SJSA1 (cell line): ENCODE measurements at regions not wholly inside any gene's neighbourhood (a gene's known extent, or its start where the extent isn't known, plus 50 kb on each side); places are given as distances from the start of the nearest gene placed in this dataset.

Experiments
- DNase-seq, 2 experiments: peaks; one replicate each; pipeline ENCODE4 v3.0.0-alpha.2; 2015 to 2020; ENCODE audit warnings: low spot score in 2 of 2, low read depth in 1 of 2
- H3K27ac ChIP-seq: fragments of 250-450 bp; sonication (Bioruptor Pico); 2 replicates; pipeline ENCODE4 v1.5.1; 2020; ENCODE audit warnings: mild to moderate bottlenecking, moderate library complexity
- H3K27me3 ChIP-seq: fragments of 250-450 bp; sonication (Bioruptor Pico); replicated peaks from 2 replicates; pipeline ENCODE4 v1.5.1; 2020; ENCODE audit warnings: mild to moderate bottlenecking, moderate library complexity
- H3K36me3 ChIP-seq: fragments of 250-450 bp; sonication (Bioruptor Pico); 2 replicates; pipeline ENCODE4 v1.5.1; 2020; ENCODE audit warnings: mild to moderate bottlenecking
- H3K4me1 ChIP-seq: fragments of 250-450 bp; sonication (Bioruptor Pico); replicated peaks from 2 replicates; pipeline ENCODE4 v1.6.1; 2021; ENCODE audit warnings: mild to moderate bottlenecking
- H3K4me3 ChIP-seq: fragments of 250-450 bp; sonication (Bioruptor Pico); 2 replicates; pipeline ENCODE4 v1.5.1; 2020; ENCODE audit warnings: mild to moderate bottlenecking
- H3K9me3 ChIP-seq: fragments of 250-450 bp; sonication (Bioruptor Pico); replicated peaks from 2 replicates; pipeline ENCODE4 v1.5.1; 2020; ENCODE audit warnings: mild to moderate bottlenecking

DNA sequence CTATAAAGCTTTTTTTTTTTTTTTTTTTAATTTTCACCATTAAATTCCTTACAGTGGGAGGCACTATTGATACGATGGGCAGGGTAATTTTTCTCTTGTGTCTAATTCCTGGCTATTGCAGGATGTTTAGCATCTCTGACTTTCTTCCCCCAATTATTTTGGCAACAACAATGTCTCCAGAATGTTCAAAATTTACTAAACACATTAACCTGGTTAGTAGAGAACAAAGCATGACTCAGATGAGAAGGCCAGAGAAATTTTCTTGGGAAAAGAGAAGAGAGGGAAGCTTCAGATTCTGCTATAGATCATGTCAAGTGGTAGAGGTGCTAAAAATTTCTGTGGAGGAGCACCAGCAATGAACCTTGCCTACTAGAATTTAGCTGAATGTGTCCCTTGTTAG lies 171.5 kb upstream of the PRICKLE1 start:
- H3K4me3 ChIP-seq = no peak overlapping the region
- no peaks in the 10 kb centered on the region for H3K36me3 ChIP-seq
- H3K27ac ChIP-seq = no peak overlapping the region
- peaks cover 29% of the 10 kb centered on the region for H3K4me1 ChIP-seq
- DNase-seq = no peak
- no peaks in the 10 kb centered on the region for H3K9me3 ChIP-seq
- no peaks in the 10 kb centered on the region for H3K27me3 ChIP-seq

DNA sequence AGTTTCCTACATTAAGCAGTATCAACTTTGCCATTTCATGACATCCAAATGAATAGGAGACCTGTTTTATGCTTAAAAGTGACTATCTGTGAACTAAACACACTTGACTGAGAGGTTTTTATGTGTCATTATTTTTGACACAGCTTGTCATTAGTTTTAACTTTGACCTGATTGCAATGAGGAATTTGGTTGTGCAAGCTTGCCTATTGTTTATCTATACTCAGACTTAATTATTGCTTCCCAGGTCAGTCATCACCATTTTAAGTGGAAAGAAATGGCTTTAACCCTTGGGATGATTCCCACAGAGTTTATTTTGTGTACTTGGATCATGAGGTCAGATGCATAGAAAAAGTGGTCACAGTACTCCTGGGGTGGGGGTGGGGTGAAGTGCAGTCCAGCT lies 171.0 kb upstream of the PRICKLE1 start:
- no peak overlapping the region for H3K27ac ChIP-seq
- no peak for DNase-seq
- H3K4me3 ChIP-seq = no peak overlapping the region
- no peaks in the 10 kb centered on the region for H3K36me3 ChIP-seq
- no peaks in the 10 kb centered on the region for H3K27me3 ChIP-seq
- H3K9me3 ChIP-seq = no peaks in the 10 kb centered on the region
- peaks cover 29% of the 10 kb centered on the region for H3K4me1 ChIP-seq

DNA sequence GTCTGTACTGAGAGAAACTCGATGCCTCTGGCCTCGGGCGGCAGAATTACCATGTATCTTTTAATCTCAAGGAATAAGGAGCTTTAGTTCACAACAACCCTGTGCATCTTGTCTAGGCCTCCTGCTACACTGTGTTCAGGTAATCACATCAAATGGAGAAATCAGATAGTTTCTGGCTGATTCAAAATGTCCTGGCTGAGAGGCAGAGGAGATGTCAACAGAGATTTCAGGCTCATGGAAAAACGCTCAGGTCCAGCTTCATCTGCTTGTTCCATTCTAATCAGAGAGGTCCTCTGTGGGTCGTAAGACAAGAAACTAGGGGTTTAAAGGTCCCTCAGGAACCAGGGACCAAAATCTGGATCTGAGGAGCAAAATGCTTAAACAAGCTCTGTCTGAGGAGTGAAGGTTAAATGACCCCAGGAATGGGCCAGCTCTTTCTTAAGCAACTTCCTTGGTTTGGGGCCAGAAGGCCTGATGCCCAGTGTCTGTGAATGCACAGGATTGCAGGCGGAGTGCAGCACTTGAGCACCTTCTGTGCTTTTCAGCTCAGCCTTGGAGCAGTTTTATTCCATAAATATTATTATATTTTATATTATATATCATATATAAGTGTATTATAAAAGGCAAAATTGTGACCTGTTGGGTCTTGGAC lies 170.2 kb upstream of the PRICKLE1 start:
- Histone ChIP-seq H3K9me3 (no peaks in the 10 kb centered on the region), H3K36me3 (no peaks in the 10 kb centered on the region), H3K4me3 (no peak overlapping the region), H3K4me1 (peaks cover 29% of the 10 kb centered on the region), H3K27me3 (no peaks in the 10 kb centered on the region), H3K27ac (no peak overlapping the region)
- no peak for DNase-seq

DNA sequence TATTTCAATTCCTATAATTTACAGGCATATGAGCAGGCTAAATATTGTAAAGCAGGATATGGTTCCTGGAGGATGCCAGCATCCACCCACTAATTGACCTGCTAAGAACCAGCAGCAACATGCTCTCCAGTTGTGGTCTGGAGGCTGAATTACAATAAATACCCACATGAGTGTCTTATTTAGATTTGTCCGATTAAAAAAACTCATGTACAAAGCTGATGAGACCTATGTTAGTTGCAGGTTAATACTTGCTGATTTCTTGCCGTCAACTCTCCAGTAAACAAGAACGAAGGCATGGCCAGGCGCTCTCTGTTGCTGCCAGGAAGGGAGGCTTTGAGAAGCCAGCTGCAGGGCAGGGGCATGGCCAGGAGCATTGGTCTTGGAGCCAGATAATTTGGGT lies 169.3 kb upstream of the PRICKLE1 start:
- DNase-seq = no peak

DNA sequence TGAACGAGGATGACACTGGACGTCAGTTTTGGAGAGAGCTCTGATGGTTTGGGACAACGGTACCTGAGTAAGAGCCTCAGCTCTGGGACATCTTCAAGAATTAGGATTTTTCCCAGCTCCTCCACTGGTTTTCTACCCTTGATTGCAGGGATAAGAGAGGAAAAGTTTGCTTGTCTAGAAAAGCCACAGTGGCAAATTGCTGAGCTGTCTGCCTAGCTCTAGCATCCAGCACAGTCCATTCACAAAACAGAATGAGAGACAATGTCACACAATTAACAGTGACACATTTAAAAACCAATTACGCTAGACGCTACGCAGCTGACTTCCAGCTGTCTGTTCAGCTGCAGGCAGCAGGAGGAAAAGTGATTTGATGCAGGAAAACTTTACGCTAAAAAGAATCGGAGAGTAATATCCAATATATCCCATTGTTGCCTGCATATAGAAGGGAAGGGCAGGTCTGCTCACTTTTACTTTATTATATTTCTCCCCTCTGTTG lies 168.1 kb upstream of the PRICKLE1 start:
- DNase-seq = no peak
- Histone ChIP-seq H3K27me3 (no peaks in the 10 kb centered on the region), H3K27ac (no peak overlapping the region), H3K4me3 (no peak overlapping the region), H3K4me1 (peaks cover 29% of the 10 kb centered on the region), H3K36me3 (no peaks in the 10 kb centered on the region), H3K9me3 (no peaks in the 10 kb centered on the region)

More for the DNA sequence above, 169.3 kb upstream of the PRICKLE1 start:
- Histone ChIP-seq H3K27ac (no peak overlapping the region), H3K36me3 (no peaks in the 10 kb centered on the region), H3K27me3 (no peaks in the 10 kb centered on the region), H3K9me3 (no peaks in the 10 kb centered on the region), H3K4me1 (peaks cover 29% of the 10 kb centered on the region), H3K4me3 (no peak overlapping the region)

DNA sequence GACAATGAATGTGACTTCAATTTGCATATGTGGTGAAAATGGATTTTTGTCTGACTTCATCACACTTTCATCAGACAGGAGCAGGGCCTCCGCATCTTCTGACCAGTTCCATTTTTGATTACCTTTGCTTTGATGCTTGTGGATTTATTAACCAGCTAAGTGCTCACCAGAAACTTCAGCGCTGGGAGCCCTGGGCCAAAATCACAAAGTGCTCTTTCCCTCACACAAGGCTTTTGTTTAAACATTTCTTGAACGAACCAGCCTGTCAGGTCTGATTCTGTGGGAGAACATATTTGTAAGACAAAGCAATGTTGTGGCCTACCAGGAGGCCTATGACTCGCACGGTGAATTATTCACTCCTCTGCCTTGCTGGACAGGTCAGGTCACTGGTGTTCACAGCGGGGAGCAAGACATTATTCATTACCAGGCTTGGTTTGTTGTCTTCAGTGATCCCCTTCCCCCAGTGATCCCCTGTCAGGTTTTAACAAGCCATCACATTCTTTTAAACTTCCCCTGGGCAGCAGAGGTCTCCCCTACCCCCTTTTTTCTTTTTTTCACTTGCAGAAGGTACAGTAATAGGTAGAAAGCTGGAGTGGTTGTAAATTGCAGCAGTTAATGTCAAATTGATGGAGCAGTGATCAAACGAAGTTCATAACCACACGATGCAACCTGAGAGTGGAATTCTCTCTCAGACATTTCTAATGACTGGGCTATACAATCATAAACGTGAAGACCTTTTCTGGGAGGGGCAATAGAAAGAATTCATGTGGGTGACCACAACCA lies 167.5 kb upstream of the PRICKLE1 start:
- Histone ChIP-seq H3K27me3 (no peaks in the 10 kb centered on the region), H3K4me1 (peaks cover 26% of the 10 kb centered on the region), H3K9me3 (no peaks in the 10 kb centered on the region), H3K36me3 (no peaks in the 10 kb centered on the region), H3K4me3 (no peak overlapping the region), H3K27ac (peak overlapping the region; percentile 70)
- peak; percentile 60 to 63 for DNase-seq

DNA sequence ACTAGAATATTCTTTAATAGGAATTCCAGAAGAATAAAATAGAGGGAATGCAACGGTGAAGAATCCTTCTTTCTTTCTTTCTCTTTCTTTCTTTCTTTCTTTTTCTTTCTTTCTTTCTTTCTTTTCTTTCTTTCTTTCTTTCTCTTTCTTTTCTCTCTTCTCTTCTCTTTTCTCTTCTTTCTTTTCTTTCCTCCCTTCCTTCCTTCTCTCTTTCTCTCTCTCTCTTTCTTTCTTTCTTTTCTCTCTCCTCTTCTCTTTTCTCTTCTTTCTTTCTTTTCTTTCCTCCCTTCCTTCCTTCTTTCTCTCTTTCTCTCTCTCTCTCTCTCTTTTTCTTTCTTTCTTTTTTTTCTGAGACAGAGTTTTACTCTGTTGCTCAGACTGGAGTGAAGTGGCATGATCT lies 160.8 kb upstream of the PRICKLE1 start:
- no peak for DNase-seq
- H3K36me3 ChIP-seq = no peaks in the 10 kb centered on the region
- H3K4me1 ChIP-seq = no peaks in the 10 kb centered on the region

DNA sequence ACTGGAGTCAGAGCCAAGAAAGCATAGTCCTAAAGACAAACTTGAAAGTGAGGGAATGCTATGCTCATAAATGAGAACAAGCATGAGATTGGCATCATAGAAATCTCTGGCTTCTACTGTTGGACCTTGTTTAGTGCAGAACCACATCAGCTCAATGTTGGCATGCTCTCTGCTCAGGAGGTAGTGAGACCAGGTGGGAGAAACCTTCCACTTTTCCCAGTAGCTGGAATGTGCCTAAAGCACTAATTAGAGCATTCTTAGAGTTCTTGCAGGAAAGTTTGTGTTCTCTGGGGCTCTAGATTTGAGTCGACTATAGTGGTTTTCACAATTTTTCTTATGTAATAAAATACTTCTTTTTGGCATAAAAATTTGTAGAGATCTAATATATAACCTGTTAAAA lies 159.7 kb upstream of the PRICKLE1 start:
- Histone ChIP-seq H3K36me3 (no peaks in the 10 kb centered on the region), H3K27ac (no peak overlapping the region), H3K4me1 (peaks cover 5% of the 10 kb centered on the region), H3K27me3 (no peaks in the 10 kb centered on the region), H3K4me3 (no peak overlapping the region), H3K9me3 (peaks cover 3% of the 10 kb centered on the region)
- no peak for DNase-seq

More for the DNA sequence above, 160.8 kb upstream of the PRICKLE1 start:
- H3K27me3 ChIP-seq = no peaks in the 10 kb centered on the region
- peaks cover 3% of the 10 kb centered on the region for H3K9me3 ChIP-seq
- H3K27ac ChIP-seq = no peak overlapping the region
- no peak overlapping the region for H3K4me3 ChIP-seq

DNA sequence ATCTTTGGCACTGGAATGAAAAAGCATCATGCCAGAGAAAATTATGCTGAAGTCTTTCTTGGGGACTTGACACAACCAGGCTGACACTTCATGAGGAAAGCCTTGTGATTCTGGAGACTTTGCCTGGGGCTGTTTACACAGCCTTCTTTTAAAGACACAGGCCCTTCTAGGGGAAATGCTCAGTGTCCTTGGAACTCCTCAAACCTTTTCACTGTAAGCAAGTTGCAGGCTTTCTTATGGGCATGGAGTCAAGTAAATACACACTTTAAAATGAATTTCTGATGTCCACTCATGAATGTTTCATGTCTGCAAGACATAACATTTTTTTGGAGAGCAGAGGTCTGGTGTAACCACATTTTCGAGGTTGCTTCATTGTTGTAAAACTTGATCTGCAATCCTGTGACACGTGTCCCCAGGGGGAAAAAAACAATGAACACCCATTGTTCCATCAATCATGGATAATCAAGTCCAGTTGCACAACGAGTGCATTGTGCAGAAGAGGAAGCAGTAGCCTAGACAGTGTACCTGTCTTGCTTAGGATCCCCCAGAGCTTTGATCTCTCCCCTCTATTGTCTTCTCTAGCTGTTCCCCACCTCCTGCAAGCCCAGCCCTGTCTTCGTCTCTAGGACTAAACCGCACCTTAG lies 155.1 kb upstream of the PRICKLE1 start:
- DNase-seq = no peak
- Histone ChIP-seq H3K9me3 (peaks cover 3% of the 10 kb centered on the region), H3K36me3 (no peaks in the 10 kb centered on the region), H3K4me3 (no peak overlapping the region), H3K27ac (no peak overlapping the region), H3K27me3 (no peaks in the 10 kb centered on the region), H3K4me1 (peaks cover 25% of the 10 kb centered on the region)

DNA sequence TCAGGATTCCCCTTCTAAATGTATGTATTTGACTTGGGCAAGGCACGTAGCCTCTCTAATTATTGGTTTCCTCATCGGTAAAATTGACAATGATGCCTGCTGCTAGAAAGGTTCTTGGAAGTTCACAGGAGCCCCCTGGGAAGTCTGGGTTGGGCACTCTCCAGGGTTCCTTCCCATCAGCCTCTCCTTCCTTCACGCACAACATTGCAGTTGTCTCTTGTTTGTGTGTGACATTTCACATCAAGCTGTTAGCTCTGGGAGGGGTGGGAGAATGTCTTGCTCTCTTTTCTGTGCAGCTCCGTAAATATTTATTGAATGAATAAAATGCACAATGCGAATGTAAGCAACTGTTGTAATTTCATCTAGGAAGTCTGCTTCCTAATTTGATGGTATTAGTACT lies 153.2 kb upstream of the PRICKLE1 start:
- no peaks in the 10 kb centered on the region for H3K27me3 ChIP-seq
- peak overlapping the region; percentile 65 for H3K27ac ChIP-seq
- peaks cover 25% of the 10 kb centered on the region for H3K4me1 ChIP-seq
- DNase-seq = peak in 1 of 2 experiments; percentile 9
- H3K4me3 ChIP-seq = no peak overlapping the region
- peaks cover 3% of the 10 kb centered on the region for H3K9me3 ChIP-seq
- no peaks in the 10 kb centered on the region for H3K36me3 ChIP-seq

DNA sequence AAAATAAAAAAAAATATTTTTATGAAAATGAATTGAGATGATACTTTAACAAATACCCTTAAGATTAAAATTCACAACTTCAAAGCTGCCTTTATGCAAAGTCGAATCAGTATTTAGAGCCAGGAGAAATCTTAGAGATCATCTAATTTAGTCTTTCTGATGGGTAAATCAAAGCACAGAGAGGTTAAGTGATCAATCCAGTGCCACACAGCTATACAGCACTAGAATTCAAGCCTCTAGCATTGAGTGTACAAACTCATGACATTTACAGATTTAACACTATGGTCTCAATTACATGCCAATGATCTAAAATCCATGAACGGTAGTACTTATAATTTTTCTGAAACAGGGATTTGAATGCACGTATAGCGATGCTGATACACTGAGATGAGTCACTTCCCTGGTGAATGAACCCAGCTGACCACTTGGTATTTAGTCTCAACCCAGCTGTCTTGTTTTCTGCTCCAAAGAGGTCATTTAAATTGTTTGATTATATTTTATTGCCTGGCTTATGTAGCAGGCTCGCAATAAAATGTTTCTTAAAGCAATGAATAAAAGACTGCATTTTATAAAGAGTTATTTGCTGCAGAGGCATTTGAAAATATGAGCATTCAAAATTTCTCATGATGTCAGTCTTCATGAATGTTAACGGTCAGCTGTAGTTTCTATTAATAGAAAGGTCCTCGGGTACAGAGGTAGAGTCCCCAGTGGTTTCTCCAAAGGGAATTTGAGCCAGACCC lies 152.4 kb upstream of the PRICKLE1 start:
- peak overlapping the region; percentile 65 for H3K27ac ChIP-seq
- DNase-seq = peak in 1 of 2 experiments; percentile 62
- H3K27me3 ChIP-seq = no peaks in the 10 kb centered on the region
- H3K36me3 ChIP-seq = no peaks in the 10 kb centered on the region
- no peak overlapping the region for H3K4me3 ChIP-seq
- peaks cover 3% of the 10 kb centered on the region; the same call in 1 of the 2 replicates for H3K9me3 ChIP-seq
- H3K4me1 ChIP-seq = peaks cover 25% of the 10 kb centered on the region

DNA sequence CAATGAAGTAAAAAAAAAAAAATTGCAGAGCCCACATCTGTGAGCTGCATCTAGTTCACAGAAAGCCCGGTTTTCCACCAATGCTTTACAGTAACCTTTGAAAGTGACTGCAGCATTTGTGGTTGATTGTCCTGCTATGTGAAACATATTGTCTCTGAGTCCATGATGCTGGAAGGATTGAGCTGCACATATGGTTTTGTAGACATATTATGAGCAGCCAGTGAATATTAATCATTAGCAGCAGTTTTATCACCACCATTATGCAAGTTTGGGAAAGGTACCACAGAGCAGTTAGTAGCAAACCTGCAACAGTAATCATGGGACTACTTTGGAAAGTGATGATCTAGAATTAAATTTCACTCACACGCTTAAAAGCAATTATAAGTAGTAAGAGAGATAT lies 151.5 kb upstream of the PRICKLE1 start:
- Histone ChIP-seq H3K9me3 (no peaks in the 10 kb centered on the region; the same call in 1 of the 2 replicates), H3K27ac (no peak overlapping the region), H3K4me3 (no peak overlapping the region), H3K4me1 (peaks cover 25% of the 10 kb centered on the region), H3K36me3 (no peaks in the 10 kb centered on the region), H3K27me3 (no peaks in the 10 kb centered on the region)
- no peak for DNase-seq

DNA sequence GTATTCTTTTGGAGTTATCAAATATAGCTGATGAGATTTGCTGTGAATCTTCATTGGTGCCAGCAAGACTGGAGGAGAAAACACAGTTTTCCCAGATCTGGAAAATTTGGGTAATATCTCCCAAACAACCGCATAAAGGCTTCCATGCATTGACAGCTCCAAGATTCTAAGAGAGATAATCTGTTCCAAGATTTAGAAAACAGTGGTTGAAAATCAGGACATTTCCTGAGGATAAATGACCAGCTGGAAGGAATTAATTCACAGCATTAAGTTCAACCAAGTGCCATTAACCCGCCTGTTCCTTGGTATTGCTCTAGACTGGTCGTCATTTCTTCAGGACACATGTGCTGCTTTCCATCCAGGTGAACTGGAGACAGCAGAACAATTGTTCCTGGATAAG lies 147.9 kb upstream of the PRICKLE1 start:
- Histone ChIP-seq H3K9me3 (no peaks in the 10 kb centered on the region), H3K27me3 (no peaks in the 10 kb centered on the region), H3K27ac (no peak overlapping the region), H3K4me1 (peaks cover 15% of the 10 kb centered on the region), H3K4me3 (no peak overlapping the region), H3K36me3 (no peaks in the 10 kb centered on the region)
- no peak for DNase-seq
